ENCODE measurements at regions not wholly inside any gene's neighbourhood (a gene's known extent, or its start where the extent isn't known, plus 50 kb on each side); places are given as distances from the start of the nearest gene placed in this dataset.
"Not testable (repeated sequence)": the region's sequence is repeated elsewhere in the genome, so short reads cannot be mapped to it uniquely, and the experiment has no call there.

GRCh38 chr4:72893354-72894066 lies 176.0 kb downstream of the COX18 start:
- intact Hi-C loops (cut with DNase I), result no loop called here
- no peak for DNase-seq

- intact Hi-C loops (cut with DNase I), result no loop called here
- no peak for DNase-seq
Observed at GRCh38 chr4:72888331-72888730, 181.2 kb downstream of the COX18 start.

- intact Hi-C loops (cut with DNase I), result no loop called here
Observed at GRCh38 chr4:72887152-72887551, 182.4 kb downstream of the COX18 start.

GRCh38 chr4:72886602-72887001 lies 182.9 kb downstream of the COX18 start:
- intact Hi-C loops (cut with DNase I), result no loop called here
- DNase-seq, result no peak

More at GRCh38 chr4:72887152-72887551, 182.4 kb downstream of the COX18 start:
- no peak for DNase-seq

GRCh38 chr4:72884225-72884624 lies 185.3 kb downstream of the COX18 start:
- DNase-seq; intact Hi-C loops (cut with DNase I): not testable (repeated sequence)

GRCh38 chr4:72876946-72877345 lies 192.6 kb downstream of the COX18 start:
- intact Hi-C loops (cut with DNase I), result no loop called here
- no peak for DNase-seq

- DNase-seq, result no peak
- intact Hi-C loops (cut with DNase I), result no loop called here
Observed at GRCh38 chr4:72875545-72875944, 194.0 kb downstream of the COX18 start.

- DNase-seq, result no peak
- intact Hi-C loops (cut with DNase I), result no loop called here
Observed at GRCh38 chr4:72875138-72875537, 194.4 kb downstream of the COX18 start.

- intact Hi-C loops (cut with DNase I), result no loop called here
- no peak for DNase-seq
Observed at GRCh38 chr4:72864898-72865297, 204.6 kb downstream of the COX18 start.

GRCh38 chr4:72864277-72864676 lies 205.2 kb downstream of the COX18 start:
- DNase-seq; intact Hi-C loops (cut with DNase I): not testable (repeated sequence)

- no peak for DNase-seq
- intact Hi-C loops (cut with DNase I), result no loop called here
Observed at GRCh38 chr4:72860766-72861165, 208.8 kb downstream of the COX18 start.

- intact Hi-C loops (cut with DNase I), result no loop called here
- DNase-seq, result no peak
Observed at GRCh38 chr4:72858328-72858727, 211.2 kb downstream of the COX18 start.

GRCh38 chr4:72857787-72858186 lies 211.7 kb downstream of the COX18 start:
- no peak for DNase-seq
- intact Hi-C loops (cut with DNase I), result no loop called here

- intact Hi-C loops (cut with DNase I), result no loop called here
- no peak for DNase-seq
Observed at GRCh38 chr4:72857216-72857615, 212.3 kb downstream of the COX18 start.

- intact Hi-C loops (cut with DNase I), result no loop called here
- no peak for DNase-seq
Observed at GRCh38 chr4:72846280-72847111, 223.0 kb downstream of the COX18 start.

GRCh38 chr4:72843466-72843865 lies 226.1 kb downstream of the COX18 start:
- intact Hi-C loops (cut with DNase I), result no loop called here
- DNase-seq, result no peak

GRCh38 chr4:72842323-72842722 lies 227.2 kb downstream of the COX18 start:
- intact Hi-C loops (cut with DNase I), result no loop called here
- peak in 6 of 42 donors; percentile 8 to 41 (median 18) for DNase-seq

GRCh38 chr4:72840166-72840565 lies 229.3 kb downstream of the COX18 start:
- intact Hi-C loops (cut with DNase I); DNase-seq: not testable (repeated sequence)

GRCh38 chr4:72828864-72829263 lies 240.7 kb downstream of the COX18 start:
- intact Hi-C loops (cut with DNase I), result no loop called here
- DNase-seq, result no peak

- DNase-seq, result no peak
Observed at GRCh38 chr4:72827968-72828367, 241.5 kb downstream of the COX18 start.

GRCh38 chr4:72820107-72820506 lies 249.4 kb downstream of the COX18 start:
- intact Hi-C loops (cut with DNase I), result no loop called here
- DNase-seq, result no peak

More at GRCh38 chr4:72827968-72828367, 241.5 kb downstream of the COX18 start:
- intact Hi-C loops (cut with DNase I), result no loop called here
